ENCODE measurements at regions not wholly inside any gene's neighbourhood (a gene's known extent, or its start where the extent isn't known, plus 50 kb on each side); places are given as distances from the start of the nearest gene placed in this dataset.

DNA sequence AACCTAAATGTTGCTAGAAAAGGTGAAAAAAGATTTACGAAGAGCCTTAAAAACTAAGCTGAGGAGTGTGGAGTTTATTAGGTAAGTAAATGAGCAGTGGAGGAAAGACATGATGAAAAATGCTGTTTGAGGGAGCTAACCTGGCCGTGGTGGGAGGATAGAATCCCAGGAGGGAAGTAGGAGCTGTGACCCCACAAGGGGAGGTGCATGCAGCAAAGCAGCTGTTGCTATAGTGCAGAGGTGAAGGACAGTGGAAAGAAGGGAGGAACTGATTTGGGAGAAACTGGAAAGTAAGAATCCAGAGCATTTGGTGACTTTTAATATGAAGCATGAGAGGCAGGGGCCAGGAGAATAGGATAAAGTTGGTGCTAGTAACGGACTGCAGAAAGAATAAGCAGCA is 271.7 kb upstream of the ADGRL2 start:
- H3K27me3 ChIP-seq: no peaks in the 10 kb centered on the region
- intact Hi-C loops (cut with DNase I): no loop called here
- no peaks in the 10 kb centered on the region for H3K4me1 ChIP-seq (replicated peaks in 1 of 2)
- H3K4me3 ChIP-seq: no peak overlapping the region
- 60 to 89% (median 86%) methylated on average over 2 to 3 of the region's 3 CpGs for WGBS, 4 donors
- TF ChIP-seq, protein P1, sequence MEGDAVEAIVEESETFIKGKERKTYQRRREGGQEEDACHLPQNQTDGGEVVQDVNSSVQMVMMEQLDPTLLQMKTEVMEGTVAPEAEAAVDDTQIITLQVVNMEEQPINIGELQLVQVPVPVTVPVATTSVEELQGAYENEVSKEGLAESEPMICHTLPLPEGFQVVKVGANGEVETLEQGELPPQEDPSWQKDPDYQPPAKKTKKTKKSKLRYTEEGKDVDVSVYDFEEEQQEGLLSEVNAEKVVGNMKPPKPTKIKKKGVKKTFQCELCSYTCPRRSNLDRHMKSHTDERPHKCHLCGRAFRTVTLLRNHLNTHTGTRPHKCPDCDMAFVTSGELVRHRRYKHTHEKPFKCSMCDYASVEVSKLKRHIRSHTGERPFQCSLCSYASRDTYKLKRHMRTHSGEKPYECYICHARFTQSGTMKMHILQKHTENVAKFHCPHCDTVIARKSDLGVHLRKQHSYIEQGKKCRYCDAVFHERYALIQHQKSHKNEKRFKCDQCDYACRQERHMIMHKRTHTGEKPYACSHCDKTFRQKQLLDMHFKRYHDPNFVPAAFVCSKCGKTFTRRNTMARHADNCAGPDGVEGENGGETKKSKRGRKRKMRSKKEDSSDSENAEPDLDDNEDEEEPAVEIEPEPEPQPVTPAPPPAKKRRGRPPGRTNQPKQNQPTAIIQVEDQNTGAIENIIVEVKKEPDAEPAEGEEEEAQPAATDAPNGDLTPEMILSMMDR (IDR thresholded peaks at IDR 0.05): no peak
- TF ChIP-seq POLR2A (IDR thresholded peaks at IDR 0.05): no peak
- no peaks in the 10 kb centered on the region for H3K9me3 ChIP-seq (replicated peaks in 1 of 3)
- no peaks in the 10 kb centered on the region for H3K36me3 ChIP-seq (replicated peaks in 1 of 2)
- no peak for DNase-seq
- no peak overlapping the region for H3K27ac ChIP-seq

DNA sequence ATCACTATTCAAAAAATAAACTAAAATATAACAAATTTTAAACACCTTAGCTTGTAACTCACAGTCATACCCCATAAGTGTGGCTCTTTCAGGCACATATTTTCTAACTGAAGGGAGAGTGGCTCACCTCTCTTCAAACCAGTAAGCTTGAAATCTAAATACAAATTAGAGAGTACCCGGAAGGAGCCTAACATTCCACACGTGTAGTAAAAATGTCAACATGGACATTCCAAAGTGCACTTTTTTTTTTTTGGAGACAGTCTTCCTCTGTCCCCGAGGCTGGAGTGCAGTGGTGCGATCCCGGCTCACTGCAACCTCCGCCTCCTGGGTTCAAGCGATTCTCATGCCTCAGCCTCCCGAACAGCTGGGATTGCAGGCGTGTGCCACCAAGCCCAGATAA is 275.6 kb upstream of the ADGRL2 start:
- no peaks in the 10 kb centered on the region for H3K27me3 ChIP-seq
- no peaks in the 10 kb centered on the region for H3K4me1 ChIP-seq (replicated peaks in 1 of 2)
- no peak overlapping the region for H3K4me3 ChIP-seq
- WGBS, 4 donors: 84 to 90% (median 88%) methylated on average over 7 to 9 of the region's 9 CpGs
- no peak for TF ChIP-seq POLR2A (IDR thresholded peaks at IDR 0.05)
- TF ChIP-seq, protein P1 (IDR thresholded peaks at IDR 0.05): no peak
- H3K27ac ChIP-seq: no peak overlapping the region
- DNase-seq: no peak
- intact Hi-C loops (cut with DNase I): no loop called here
- H3K9me3 ChIP-seq (replicated peaks in 1 of 3): no peaks in the 10 kb centered on the region
- H3K36me3 ChIP-seq (replicated peaks in 1 of 2): no peaks in the 10 kb centered on the region

DNA sequence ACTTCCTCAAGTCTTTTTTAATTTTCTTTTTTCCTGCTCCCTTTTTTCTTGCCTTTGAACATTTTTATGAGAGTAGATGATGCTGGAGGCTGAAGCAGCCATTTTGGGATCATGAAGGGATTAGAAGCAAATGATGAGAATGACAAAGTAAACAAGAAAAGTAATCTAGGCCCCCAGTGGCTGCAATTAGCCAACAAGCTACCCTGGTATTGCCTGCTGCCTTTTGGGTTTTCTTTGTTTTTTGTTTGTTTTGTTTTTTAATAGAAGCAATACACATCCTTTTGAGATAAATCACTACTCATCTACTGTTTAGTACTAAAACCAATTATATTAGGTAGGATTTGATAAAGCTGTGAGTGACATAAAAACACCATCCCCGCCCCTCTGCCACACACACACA is 280.7 kb upstream of the ADGRL2 start:
- TF ChIP-seq, protein P1 (IDR thresholded peaks at IDR 0.05): no peak
- TF ChIP-seq POLR2A (IDR thresholded peaks at IDR 0.05): no peak
- H3K36me3 ChIP-seq (replicated peaks in 1 of 2): no peaks in the 10 kb centered on the region

DNA sequence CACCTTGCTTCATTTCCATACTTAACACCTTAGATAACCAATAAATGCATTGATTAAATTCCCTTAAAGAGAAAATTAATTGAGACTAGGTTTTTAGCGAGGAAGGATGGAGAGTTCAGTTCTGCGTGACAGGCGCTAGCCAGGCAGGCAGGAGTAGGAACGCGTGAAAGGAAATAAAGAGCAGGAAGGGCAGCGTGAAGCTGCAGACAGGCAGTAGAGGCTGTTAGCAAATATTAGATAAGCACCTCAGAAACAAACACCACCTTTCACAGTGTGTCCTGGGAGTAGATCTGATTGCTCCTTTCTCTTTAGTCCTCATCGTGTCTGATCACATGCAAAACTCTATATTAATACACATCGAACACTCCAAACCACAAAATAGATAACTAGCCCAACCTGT is 282.7 kb upstream of the ADGRL2 start:
- WGBS, 4 donors: 67 to 77% (median 74%) methylated on average over 8 of the region's 8 CpGs
- H3K27ac ChIP-seq: no peak overlapping the region
- H3K36me3 ChIP-seq (replicated peaks in 1 of 2): no peaks in the 10 kb centered on the region
- intact Hi-C loops (cut with DNase I): no loop called here
- no peaks in the 10 kb centered on the region for H3K4me1 ChIP-seq (replicated peaks in 1 of 2)
- no peaks in the 10 kb centered on the region for H3K9me3 ChIP-seq (replicated peaks in 1 of 3)
- no peak for DNase-seq
- H3K27me3 ChIP-seq: no peaks in the 10 kb centered on the region
- H3K4me3 ChIP-seq: no peak overlapping the region
- TF ChIP-seq POLR2A (IDR thresholded peaks at IDR 0.05): no peak
- TF ChIP-seq, protein P1 (IDR thresholded peaks at IDR 0.05): no peak

More for the DNA sequence above, 280.7 kb upstream of the ADGRL2 start:
- H3K27ac ChIP-seq: no peak overlapping the region
- WGBS, 4 donors: 82 to 91% (median 89%) methylated on average over 1 of the region's 1 CpG
- H3K4me3 ChIP-seq: no peak overlapping the region
- no peaks in the 10 kb centered on the region for H3K27me3 ChIP-seq
- H3K9me3 ChIP-seq (replicated peaks in 1 of 3): no peaks in the 10 kb centered on the region
- no peak for DNase-seq
- H3K4me1 ChIP-seq (replicated peaks in 1 of 2): no peaks in the 10 kb centered on the region
- intact Hi-C loops (cut with DNase I): no loop called here

Data from adrenal gland (tissue), 9 donors.